ENCODE measurements at regions not wholly inside any gene's neighbourhood (a gene's known extent, or its start where the extent isn't known, plus 50 kb on each side); places are given as distances from the start of the nearest gene placed in this dataset.
A peak's percentile ranks its signal among the peaks of the same experiment; 100 is the strongest.

GRCh38 chr1:198101716-198102453 lies 54.9 kb upstream of the NEK7 start:
- TF ChIP-seq, protein P1, sequence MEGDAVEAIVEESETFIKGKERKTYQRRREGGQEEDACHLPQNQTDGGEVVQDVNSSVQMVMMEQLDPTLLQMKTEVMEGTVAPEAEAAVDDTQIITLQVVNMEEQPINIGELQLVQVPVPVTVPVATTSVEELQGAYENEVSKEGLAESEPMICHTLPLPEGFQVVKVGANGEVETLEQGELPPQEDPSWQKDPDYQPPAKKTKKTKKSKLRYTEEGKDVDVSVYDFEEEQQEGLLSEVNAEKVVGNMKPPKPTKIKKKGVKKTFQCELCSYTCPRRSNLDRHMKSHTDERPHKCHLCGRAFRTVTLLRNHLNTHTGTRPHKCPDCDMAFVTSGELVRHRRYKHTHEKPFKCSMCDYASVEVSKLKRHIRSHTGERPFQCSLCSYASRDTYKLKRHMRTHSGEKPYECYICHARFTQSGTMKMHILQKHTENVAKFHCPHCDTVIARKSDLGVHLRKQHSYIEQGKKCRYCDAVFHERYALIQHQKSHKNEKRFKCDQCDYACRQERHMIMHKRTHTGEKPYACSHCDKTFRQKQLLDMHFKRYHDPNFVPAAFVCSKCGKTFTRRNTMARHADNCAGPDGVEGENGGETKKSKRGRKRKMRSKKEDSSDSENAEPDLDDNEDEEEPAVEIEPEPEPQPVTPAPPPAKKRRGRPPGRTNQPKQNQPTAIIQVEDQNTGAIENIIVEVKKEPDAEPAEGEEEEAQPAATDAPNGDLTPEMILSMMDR (IDR thresholded peaks at IDR 0.05; ENCODE audit: low read depth, low read length), result no peak
- 0 out of 2 replicates have a peak overlapping the region, but pooled peaks have one; percentile 8 for H3K4me3 ChIP-seq (ENCODE audit: low read depth, low read length)

GRCh38 chr1:198102454-198102827 lies 54.4 kb upstream of the NEK7 start:
- H3K4me3 ChIP-seq (ENCODE audit: low read depth, low read length), result 0 out of 2 replicates have a peak overlapping the region, but pooled peaks have one; percentile 8
- TF ChIP-seq, protein P1 (IDR thresholded peaks at IDR 0.05; ENCODE audit: low read depth, low read length), result no peak

GRCh38 chr1:198105185-198105584 lies 51.6 kb upstream of the NEK7 start:
- TF ChIP-seq, protein P1 (IDR thresholded peaks at IDR 0.05; ENCODE audit: low read depth, low read length), result no peak
- no peak overlapping the region for H3K4me3 ChIP-seq (ENCODE audit: low read depth, low read length)

- no peak overlapping the region for H3K4me3 ChIP-seq (ENCODE audit: low read depth, low read length)
- TF ChIP-seq, protein P1 (IDR thresholded peaks at IDR 0.05; ENCODE audit: low read depth, low read length), result no peak
Observed at GRCh38 chr1:198106011-198106410, 50.8 kb upstream of the NEK7 start.

All from WI38 (cell line).